SKM-1 (cell line): ENCODE measurements at regions not wholly inside any gene's neighbourhood (a gene's known extent, or its start where the extent isn't known, plus 50 kb on each side); places are given as distances from the start of the nearest gene placed in this dataset.

Source experiments
- DNase-seq: peaks from one replicate; lab custom pipeline; 2025; ENCODE audit not compliant: unreplicated experiment; lab: John Stamatoyannopoulos, UW

DNA sequence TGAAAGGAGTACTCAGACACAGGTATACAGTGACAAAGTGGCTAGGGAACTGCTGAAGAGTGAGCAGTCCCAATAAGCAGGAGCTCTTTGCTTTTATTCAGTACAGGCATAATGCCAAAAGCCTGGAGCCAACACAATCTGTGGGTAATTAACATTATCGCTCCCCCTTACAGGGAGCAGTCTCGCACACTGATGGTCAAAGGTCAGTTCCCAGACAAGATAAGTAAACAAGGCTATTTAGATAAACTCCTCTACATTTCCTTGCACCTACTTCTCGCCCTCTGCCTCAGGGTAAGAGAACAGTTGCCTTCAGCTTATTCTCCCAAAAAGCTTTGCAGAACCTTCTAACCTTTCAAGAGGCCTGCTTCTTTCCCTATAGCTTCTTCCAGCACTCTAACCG lies 73.9 kb upstream of the TAF9B start:
- DNase-seq, result no peak

DNA sequence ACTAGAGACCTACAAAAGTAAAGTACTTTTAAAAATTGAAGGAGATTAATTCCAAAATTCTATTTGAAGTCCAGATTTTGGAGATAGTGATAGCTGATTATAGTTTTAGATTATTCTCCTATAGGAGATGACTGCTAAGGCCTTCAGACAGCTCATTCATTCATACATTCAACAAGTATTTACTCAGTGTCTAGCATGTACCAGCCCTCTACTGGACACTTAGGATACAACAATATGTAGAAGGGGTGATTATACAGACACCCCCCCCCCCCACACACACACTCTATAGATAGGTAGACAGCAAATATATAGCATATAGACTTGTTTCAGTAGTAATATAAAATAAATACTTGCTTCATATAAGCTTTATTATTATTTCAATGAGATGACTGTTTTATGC lies 60.4 kb upstream of the TAF9B start:
- DNase-seq, result peak; percentile 3
